Ectodermal cell (in vitro differentiated cells): ENCODE measurements at regions not wholly inside any gene's neighbourhood (a gene's known extent, or its start where the extent isn't known, plus 50 kb on each side); places are given as distances from the start of the nearest gene placed in this dataset.
A peak's percentile ranks its signal among the peaks of the same experiment; 100 is the strongest.

Experiments
- H3K27ac ChIP-seq: 2 replicates; pipeline ENCODE4 v1.7.0; 2013; ENCODE audit warnings: mild to moderate bottlenecking, low read depth, low read length; ENCODE audit not compliant: insufficient read depth, poor library complexity, severe bottlenecking
- H3K27me3 ChIP-seq: 2 replicates; pipeline ENCODE4 v1.7.0; 2013; ENCODE audit warnings: mild to moderate bottlenecking, low read length; ENCODE audit not compliant: insufficient read depth, control insufficient read depth, poor library complexity, severe bottlenecking
- H3K36me3 ChIP-seq: one replicate; pipeline ENCODE4 v1.7.0; 2013; ENCODE audit warnings: low read length; ENCODE audit not compliant: control insufficient read depth, insufficient read depth
- H3K4me1 ChIP-seq: one replicate; pipeline ENCODE4 v1.7.0; 2013; ENCODE audit warnings: low read length; ENCODE audit not compliant: control insufficient read depth, insufficient read depth
- H3K4me3 ChIP-seq: 2 replicates; pipeline ENCODE4 v1.7.0; 2013; ENCODE audit warnings: low read depth, low read length, control low read depth; ENCODE audit not compliant: insufficient read depth
- H3K9me3 ChIP-seq: 2 replicates; pipeline ENCODE4 v1.7.0; 2013; ENCODE audit warnings: mild to moderate bottlenecking, low read length, moderate library complexity; ENCODE audit not compliant: control insufficient read depth
- WGBS, 2 experiments: methylation state at CpG; one replicate each; pipeline ENCODE4 v1.1.7; 2013; ENCODE audit warnings: missing lambda C conversion rate in 2 of 2; 5-methylcytosine and 5-hydroxymethylcytosine counted together

GRCh38 chr4:167784826-167785225 is 307.5 kb upstream of the ANXA10 start:
- H3K4me1 ChIP-seq, result peaks cover 13% of the 10 kb centered on the region
- no peaks in the 10 kb centered on the region for H3K9me3 ChIP-seq
- H3K27me3 ChIP-seq, result no peaks in the 10 kb centered on the region
- WGBS, 2 experiments, result 65 to 77% methylated on average over 2 of the region's 2 CpGs
- H3K4me3 ChIP-seq, result no peak overlapping the region
- H3K36me3 ChIP-seq, result no peaks in the 10 kb centered on the region
- no peak overlapping the region for H3K27ac ChIP-seq

GRCh38 chr4:167785523-167785922 is 306.8 kb upstream of the ANXA10 start:
- Histone ChIP-seq H3K4me3 (no peak overlapping the region), H3K36me3 (no peaks in the 10 kb centered on the region), H3K9me3 (no peaks in the 10 kb centered on the region), H3K27me3 (no peaks in the 10 kb centered on the region), H3K4me1 (peaks cover 13% of the 10 kb centered on the region), H3K27ac (peak overlapping the region; percentile 38)
- WGBS, 2 experiments, result 29 to 30% methylated on average over 1 of the region's 1 CpG

- Histone ChIP-seq H3K27me3 (no peaks in the 10 kb centered on the region), H3K9me3 (no peaks in the 10 kb centered on the region), H3K36me3 (no peaks in the 10 kb centered on the region), H3K4me3 (no peak overlapping the region), H3K4me1 (peaks cover 13% of the 10 kb centered on the region), H3K27ac (no peak overlapping the region)
- WGBS, 2 experiments, result 95 to 100% methylated on average over 2 to 3 of the region's 3 CpGs
Observed at GRCh38 chr4:167786504-167786903, 305.8 kb upstream of the ANXA10 start.

DNA sequence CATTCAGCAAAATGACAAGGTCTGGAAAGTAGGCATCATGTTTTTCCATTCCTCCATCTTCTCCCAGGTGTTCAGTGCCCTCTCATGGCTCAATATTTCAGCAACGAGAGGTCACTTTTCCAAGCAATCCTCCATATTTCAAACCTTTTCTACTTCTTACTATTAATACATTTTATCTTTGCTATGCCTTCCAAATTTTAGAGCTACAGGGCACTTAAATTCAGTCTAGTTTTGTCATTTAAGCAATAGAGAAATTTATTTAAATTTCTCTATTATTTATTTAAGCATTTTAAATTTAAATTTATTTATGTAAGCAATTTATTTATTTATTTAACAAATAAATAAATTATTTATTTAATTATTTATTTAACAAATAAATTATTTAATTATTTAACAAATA is 305.1 kb upstream of the ANXA10 start:
- H3K27me3 ChIP-seq, result no peaks in the 10 kb centered on the region
- H3K9me3 ChIP-seq, result no peaks in the 10 kb centered on the region
- no peaks in the 10 kb centered on the region for H3K36me3 ChIP-seq
- H3K4me3 ChIP-seq, result no peak overlapping the region
- H3K27ac ChIP-seq, result no peak overlapping the region
- 92 to 94% methylated on average over 1 of the region's 1 CpG for WGBS, 2 experiments
- peaks cover 13% of the 10 kb centered on the region for H3K4me1 ChIP-seq

DNA sequence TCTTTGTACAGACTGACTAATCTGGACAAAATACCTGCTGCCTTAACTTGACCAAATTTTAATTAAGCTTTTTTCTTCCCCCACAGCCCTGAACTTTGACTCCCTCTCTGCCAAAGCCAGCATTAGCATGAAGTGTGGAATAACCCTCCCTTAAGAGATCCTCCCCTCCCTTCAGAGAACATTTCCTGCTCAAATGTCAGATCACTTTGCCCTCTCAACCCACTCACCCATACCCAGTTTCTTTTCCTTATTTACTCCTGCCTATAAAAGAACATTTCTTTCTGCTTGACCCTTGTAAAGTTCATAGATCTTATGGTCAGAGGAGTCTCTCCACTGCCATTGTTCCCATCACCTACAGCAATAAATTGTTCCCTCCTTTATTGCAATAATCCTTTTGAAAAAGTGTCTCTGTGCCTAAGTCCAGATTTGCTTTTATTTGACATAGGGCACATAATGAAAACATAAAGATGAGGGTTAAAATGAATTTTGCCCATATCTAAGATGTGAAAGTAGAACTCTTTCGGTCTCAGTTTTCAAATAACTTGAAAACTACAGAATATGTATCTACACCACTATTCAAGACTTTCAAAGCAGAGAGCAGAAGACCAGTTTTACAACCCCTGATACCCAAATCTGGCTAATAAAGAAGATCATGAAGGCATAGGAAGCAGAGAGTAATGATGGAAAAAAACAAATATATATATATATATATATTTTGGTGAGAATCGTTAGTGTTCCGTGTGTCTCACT is 289.7 kb upstream of the ANXA10 start:
- no peaks in the 10 kb centered on the region for H3K27me3 ChIP-seq
- H3K4me1 ChIP-seq, result no peaks in the 10 kb centered on the region
- H3K27ac ChIP-seq, result no peak overlapping the region
- WGBS, 2 experiments, result 100% methylated on average over 1 of the region's 3 CpGs; no CpG with 5 or more reads in 1 of the 2 experiments
- no peaks in the 10 kb centered on the region for H3K36me3 ChIP-seq
- H3K4me3 ChIP-seq, result no peak overlapping the region
- no peaks in the 10 kb centered on the region for H3K9me3 ChIP-seq

DNA sequence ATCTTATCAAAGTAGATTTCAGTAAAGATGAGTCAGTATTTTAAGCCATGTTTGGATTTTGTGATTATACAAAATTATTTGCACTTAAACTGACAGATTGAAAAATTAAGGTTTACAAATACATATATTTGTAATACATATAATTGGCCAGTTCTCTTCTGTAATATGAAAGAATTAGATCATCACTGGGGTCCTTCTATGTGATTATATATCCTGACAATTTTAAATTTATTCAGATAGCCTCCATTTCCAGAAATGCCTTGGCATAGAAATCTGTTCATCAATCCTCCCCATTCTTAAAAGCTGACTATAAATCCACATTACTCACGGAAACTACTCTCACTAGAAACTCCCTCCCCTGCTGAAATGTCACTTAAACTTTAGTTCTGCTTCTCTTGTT is 280.4 kb upstream of the ANXA10 start:
- Histone ChIP-seq H3K36me3 (no peaks in the 10 kb centered on the region), H3K27me3 (no peaks in the 10 kb centered on the region), H3K9me3 (no peaks in the 10 kb centered on the region), H3K4me1 (no peaks in the 10 kb centered on the region), H3K4me3 (no peak overlapping the region), H3K27ac (no peak overlapping the region)
- 93 to 100% methylated on average over 1 of the region's 1 CpG for WGBS, 2 experiments

GRCh38 chr4:167826281-167826680 is 266.1 kb upstream of the ANXA10 start:
- WGBS, 2 experiments, result 84 to 100% methylated on average over 2 of the region's 2 CpGs
- Histone ChIP-seq H3K4me1 (no peaks in the 10 kb centered on the region), H3K27me3 (no peaks in the 10 kb centered on the region)

DNA sequence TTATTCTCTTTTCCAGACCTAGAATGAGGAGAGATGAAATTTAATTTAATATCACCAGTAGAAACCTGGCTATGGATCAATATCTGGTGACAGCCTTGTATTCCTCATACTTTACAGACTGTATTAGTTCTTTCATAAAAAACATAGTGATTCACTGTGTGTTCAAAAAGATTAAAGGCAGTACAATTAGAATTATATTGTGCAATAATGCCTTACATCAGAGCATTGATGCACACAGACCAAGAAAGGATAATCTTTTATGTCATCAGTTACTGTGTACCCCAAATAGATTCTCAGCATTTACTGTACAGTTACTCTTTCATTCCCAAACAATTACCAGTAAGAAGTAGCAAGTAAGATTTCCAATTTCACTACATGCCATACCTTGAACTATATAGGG is 260.5 kb upstream of the ANXA10 start:
- Histone ChIP-seq H3K9me3 (no peaks in the 10 kb centered on the region), H3K4me3 (no peak overlapping the region), H3K36me3 (no peaks in the 10 kb centered on the region), H3K27me3 (no peaks in the 10 kb centered on the region), H3K27ac (no peak overlapping the region), H3K4me1 (no peaks in the 10 kb centered on the region)

More at GRCh38 chr4:167826281-167826680, 266.1 kb upstream of the ANXA10 start:
- Histone ChIP-seq H3K36me3 (no peaks in the 10 kb centered on the region), H3K27ac (no peak overlapping the region), H3K4me3 (no peak overlapping the region), H3K9me3 (no peaks in the 10 kb centered on the region)

DNA sequence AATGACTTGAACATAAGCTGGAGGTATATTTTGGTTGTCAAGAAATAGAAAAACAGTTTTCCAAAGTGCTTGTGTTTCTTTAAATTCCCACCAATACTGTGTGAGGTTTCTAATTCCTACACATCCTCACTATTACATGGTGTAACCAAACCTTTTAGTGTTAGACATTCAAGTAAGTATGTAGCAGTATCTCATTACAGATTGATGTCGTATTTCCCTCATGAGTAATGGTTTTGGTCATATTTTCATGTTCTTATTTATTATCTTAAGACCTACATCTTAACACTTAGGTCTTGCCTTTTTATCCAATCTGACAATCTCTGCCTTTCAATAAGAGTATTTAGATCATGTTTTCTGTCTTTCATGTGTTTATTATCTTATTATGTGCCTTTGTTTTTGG is 253.7 kb upstream of the ANXA10 start:
- Histone ChIP-seq H3K27me3 (no peaks in the 10 kb centered on the region), H3K4me3 (no peak overlapping the region), H3K27ac (no peak overlapping the region), H3K9me3 (no peaks in the 10 kb centered on the region), H3K36me3 (no peaks in the 10 kb centered on the region), H3K4me1 (no peaks in the 10 kb centered on the region)
- WGBS, 2 experiments, result 100% methylated on average over 1 of the region's 1 CpG; no CpG with 5 or more reads in 1 of the 2 experiments

DNA sequence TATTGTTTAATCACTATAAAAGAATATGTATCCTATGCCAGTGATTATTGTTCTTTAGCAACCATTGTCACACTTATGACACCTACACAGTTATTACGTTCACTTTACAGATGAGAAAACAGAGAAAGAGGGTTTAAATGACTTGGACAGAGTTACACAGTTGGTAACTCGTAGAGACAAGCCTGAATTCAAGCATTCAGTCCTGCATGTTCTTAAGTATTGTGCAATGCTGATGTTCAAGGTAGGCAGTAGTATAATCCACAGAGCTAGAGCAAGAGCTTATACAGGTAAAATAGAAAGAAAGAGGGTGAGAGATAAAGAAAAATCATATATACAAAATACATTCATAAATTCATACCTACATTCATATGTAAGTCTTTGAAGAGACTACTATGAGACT is 249.8 kb upstream of the ANXA10 start:
- Histone ChIP-seq H3K36me3 (no peaks in the 10 kb centered on the region), H3K27ac (no peak overlapping the region), H3K4me1 (no peaks in the 10 kb centered on the region), H3K9me3 (no peaks in the 10 kb centered on the region), H3K27me3 (no peaks in the 10 kb centered on the region), H3K4me3 (no peak overlapping the region)
- 94 to 95% methylated on average over 2 of the region's 2 CpGs for WGBS, 2 experiments
